Astrocyte (in vitro differentiated cells and primary cell): ENCODE measurements at regions not wholly inside any gene's neighbourhood (a gene's known extent, or its start where the extent isn't known, plus 50 kb on each side); places are given as distances from the start of the nearest gene placed in this dataset.

ENCODE experiments used
- DNase-seq: peaks from one replicate; pipeline ENCODE4 v3.0.0-alpha.2; 2010; ENCODE audit warnings: low read depth
- FAIRE-seq: peaks from 2 replicates; lab custom pipeline; 2011; peaks lifted over from hg19 to GRCh38; lab: Jason Lieb, UNC
- H2AFZ ChIP-seq: 2 replicates; pipeline ENCODE4 v1.6.0; 2012; ENCODE audit warnings: low read depth, low read length, inconsistent platforms
- H3K27ac ChIP-seq: 2 replicates; pipeline ENCODE4 v1.5.1; 2011; ENCODE audit warnings: low read depth, low read length, inconsistent platforms
- H3K27me3 ChIP-seq: 2 replicates; pipeline ENCODE4 v1.6.0; 2011; ENCODE audit warnings: low read length, inconsistent platforms; ENCODE audit not compliant: insufficient read depth
- H3K36me3 ChIP-seq: 2 replicates; pipeline ENCODE4 v1.5.1; 2011; ENCODE audit warnings: low read length, inconsistent platforms; ENCODE audit not compliant: insufficient read depth
- H3K4me1 ChIP-seq: 2 replicates; pipeline ENCODE4 v1.5.1; 2011; ENCODE audit warnings: low read length, inconsistent platforms; ENCODE audit not compliant: insufficient read depth
- H3K4me2 ChIP-seq: 2 replicates; pipeline ENCODE4 v1.6.0; 2012; ENCODE audit warnings: low read length, inconsistent platforms
- H3K4me3 ChIP-seq: 2 replicates; pipeline ENCODE4 v1.5.1; 2011; ENCODE audit warnings: low read depth, mild to moderate bottlenecking, low read length, inconsistent platforms; ENCODE audit not compliant: insufficient read depth
- H3K79me2 ChIP-seq: 2 replicates; pipeline ENCODE4 v1.6.0; 2012; ENCODE audit warnings: mild to moderate bottlenecking, low read length, inconsistent platforms; ENCODE audit not compliant: insufficient read depth
- H3K9ac ChIP-seq: 2 replicates; pipeline ENCODE4 v1.6.0; 2012; ENCODE audit warnings: mild to moderate bottlenecking, low read length, inconsistent platforms
- H3K9me3 ChIP-seq: 2 replicates; pipeline ENCODE4 v1.5.1; 2012; ENCODE audit warnings: low read depth, mild to moderate bottlenecking, low read length, inconsistent platforms; ENCODE audit not compliant: insufficient read depth
- H4K20me1 ChIP-seq: 2 replicates; pipeline ENCODE4 v1.6.0; 2012; ENCODE audit warnings: low read length, inconsistent platforms; ENCODE audit not compliant: insufficient read depth
- H3K27ac Mint-ChIP-seq: one replicate; pipeline ENCODE4 v1.8.0; 2021; ENCODE audit warnings: mild to moderate bottlenecking, mixed read lengths; ENCODE audit not compliant: unreplicated experiment
- H3K27me3 Mint-ChIP-seq: one replicate; pipeline ENCODE4 v1.8.0; 2021; ENCODE audit warnings: low read depth, mixed read lengths; ENCODE audit not compliant: unreplicated experiment
- H3K36me3 Mint-ChIP-seq: one replicate; pipeline ENCODE4 v1.8.0; 2021; ENCODE audit warnings: low read depth, mixed read lengths; ENCODE audit not compliant: unreplicated experiment
- H3K4me1 Mint-ChIP-seq: one replicate; pipeline ENCODE4 v1.8.0; 2021; ENCODE audit warnings: low read depth, mixed read lengths; ENCODE audit not compliant: unreplicated experiment
- H3K4me3 Mint-ChIP-seq: one replicate; pipeline ENCODE4 v1.8.0; 2021; ENCODE audit warnings: mild to moderate bottlenecking, moderate library complexity, mixed read lengths; ENCODE audit not compliant: unreplicated experiment
- H3K9me3 Mint-ChIP-seq: one replicate; pipeline ENCODE4 v1.8.0; 2021; ENCODE audit warnings: mild to moderate bottlenecking, mixed read lengths; ENCODE audit not compliant: unreplicated experiment
- CTCF ChIP-seq: IDR thresholded peaks from 2 replicates; pipeline ENCODE4 v1.5.1; 2011; ENCODE audit warnings: low read depth, mild to moderate bottlenecking, inconsistent platforms, low read length, moderate library complexity; ENCODE audit not compliant: insufficient read depth
- EZH2 ChIP-seq: IDR thresholded peaks from 2 replicates; pipeline ENCODE4 v1.6.1; 2012; ENCODE audit warnings: mild to moderate bottlenecking, low read length, inconsistent platforms; ENCODE audit not compliant: insufficient read depth

DNA sequence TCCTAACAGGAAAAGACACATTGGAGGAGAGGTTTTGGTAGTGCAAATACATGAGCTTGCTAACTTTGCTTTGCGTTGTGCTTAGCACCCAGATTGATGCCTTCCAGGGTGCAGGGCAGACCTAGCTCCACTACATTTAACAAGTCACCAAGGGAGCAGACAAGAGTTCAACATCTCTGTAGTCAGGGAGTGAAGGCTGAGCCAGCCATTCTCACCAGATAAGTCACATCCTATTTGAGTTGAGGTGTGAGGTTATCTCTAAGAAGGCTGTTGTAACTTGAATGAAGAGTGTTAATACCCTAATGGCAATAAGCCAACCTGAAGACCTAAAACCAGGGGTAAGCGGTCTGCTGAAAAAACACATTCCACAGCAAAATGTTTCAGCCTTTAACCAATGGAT lies 69.6 kb upstream of the DSEL start:
- no peak overlapping the region for H3K4me2 ChIP-seq
- H3K36me3 Mint-ChIP-seq = no peaks in the 10 kb centered on the region
- DNase-seq = no peak
- H3K4me1 ChIP-seq = peaks cover 5% of the 10 kb centered on the region
- H3K27me3 Mint-ChIP-seq = no peaks in the 10 kb centered on the region
- H2AFZ ChIP-seq = no peak overlapping the region
- peaks cover 8% of the 10 kb centered on the region for H3K4me1 Mint-ChIP-seq
- H3K4me3 Mint-ChIP-seq = no peak overlapping the region
- no peak for FAIRE-seq
- no peaks in the 10 kb centered on the region for H4K20me1 ChIP-seq
- H3K79me2 ChIP-seq = no peaks in the 10 kb centered on the region
- no peak overlapping the region for H3K27ac ChIP-seq
- H3K9me3 ChIP-seq = no peaks in the 10 kb centered on the region
- no peaks in the 10 kb centered on the region for H3K27me3 ChIP-seq
- no peaks in the 10 kb centered on the region for H3K36me3 ChIP-seq
- TF ChIP-seq CTCF (no peak), EZH2 (no peak)
- no peak overlapping the region for H3K27ac Mint-ChIP-seq
- no peak overlapping the region for H3K4me3 ChIP-seq
- peaks cover 6% of the 10 kb centered on the region for H3K9me3 Mint-ChIP-seq
- no peak overlapping the region for H3K9ac ChIP-seq

GRCh38 chr18:67583621-67584020 lies 67.1 kb upstream of the DSEL start:
- Mint-ChIP-seq H3K36me3 (no peaks in the 10 kb centered on the region), H3K9me3 (peaks cover 6% of the 10 kb centered on the region), H3K4me1 (peaks cover 1% of the 10 kb centered on the region), H3K4me3 (no peak overlapping the region), H3K27ac (no peak overlapping the region), H3K27me3 (no peaks in the 10 kb centered on the region)
- Histone ChIP-seq H3K36me3 (no peaks in the 10 kb centered on the region), H3K4me2 (peak overlapping the region; percentile 47), H3K4me3 (no peak overlapping the region), H3K27ac (no peak overlapping the region), H3K27me3 (no peaks in the 10 kb centered on the region), H3K9me3 (no peaks in the 10 kb centered on the region), H2AFZ (no peak overlapping the region), H3K9ac (no peak overlapping the region), H3K79me2 (no peaks in the 10 kb centered on the region), H4K20me1 (no peaks in the 10 kb centered on the region), H3K4me1 (peaks cover 5% of the 10 kb centered on the region)
- DNase-seq (peak; percentile 21), FAIRE-seq (peak; percentile 75)
- no peak for TF ChIP-seq CTCF
- no peak for TF ChIP-seq EZH2

GRCh38 chr18:67582488-67582887 lies 66.0 kb upstream of the DSEL start:
- Mint-ChIP-seq H3K9me3 (peaks cover 6% of the 10 kb centered on the region), H3K4me1 (peaks cover 1% of the 10 kb centered on the region), H3K36me3 (no peaks in the 10 kb centered on the region), H3K4me3 (no peak overlapping the region), H3K27me3 (no peaks in the 10 kb centered on the region), H3K27ac (no peak overlapping the region)
- no peak overlapping the region for H3K27ac ChIP-seq
- no peak for TF ChIP-seq EZH2
- TF ChIP-seq CTCF = no peak
- no peaks in the 10 kb centered on the region for H3K27me3 ChIP-seq
- no peak overlapping the region for H3K4me3 ChIP-seq
- H3K79me2 ChIP-seq = no peaks in the 10 kb centered on the region
- H3K4me1 ChIP-seq = peaks cover 5% of the 10 kb centered on the region
- H3K9ac ChIP-seq = no peak overlapping the region
- H3K36me3 ChIP-seq = no peaks in the 10 kb centered on the region
- peak; percentile 9 for FAIRE-seq
- no peaks in the 10 kb centered on the region for H3K9me3 ChIP-seq
- H3K4me2 ChIP-seq = no peak overlapping the region
- no peak overlapping the region for H2AFZ ChIP-seq
- no peaks in the 10 kb centered on the region for H4K20me1 ChIP-seq
- no peak for DNase-seq
